ENCODE measurements at regions not wholly inside any gene's neighbourhood (a gene's known extent, or its start where the extent isn't known, plus 50 kb on each side); places are given as distances from the start of the nearest gene placed in this dataset.

DNA sequence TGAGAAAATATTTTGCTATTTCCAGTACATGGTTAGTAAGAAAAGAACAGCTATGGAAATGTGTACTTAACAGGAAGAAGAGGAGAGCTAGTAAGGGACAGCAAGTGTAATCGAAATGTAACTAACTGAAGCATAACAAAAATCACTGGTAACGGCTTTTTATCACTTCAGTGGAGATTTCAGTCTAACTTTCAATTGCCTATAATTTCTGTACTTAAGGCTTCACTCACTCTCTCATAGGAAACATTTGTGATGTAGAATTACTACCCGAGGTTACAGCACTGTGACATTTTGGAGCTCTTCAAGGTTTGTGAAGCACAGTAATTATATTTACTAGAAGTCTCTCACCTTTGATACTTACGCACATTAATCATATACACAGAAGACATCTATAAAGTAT, 1119.1 kb downstream of the AMY1C start:
- TF ChIP-seq POLR2AphosphoS5 (IDR thresholded peaks at IDR 0.05; ENCODE audit: low read depth, low read length) (no peak), TAF1 (IDR thresholded peaks at IDR 0.05; ENCODE audit: borderline replicate concordance, low read depth, low read length) (no peak), POLR2A (IDR thresholded peaks at IDR 0.05; ENCODE audit: low read depth, low read length) (no peak)
- DNase-seq (ENCODE audit: insufficient read length) (no peak), FAIRE-seq (no peak)

GRCh38 chr1:104874044-104874443, 1124.3 kb downstream of the AMY1C start:
- DNase-seq (ENCODE audit: insufficient read length) (no peak), FAIRE-seq (no peak)
- no peak for TF ChIP-seq TAF1 (IDR thresholded peaks at IDR 0.05; ENCODE audit: borderline replicate concordance, low read depth, low read length)
- TF ChIP-seq POLR2A (IDR thresholded peaks at IDR 0.05; ENCODE audit: low read depth, low read length): no peak
- TF ChIP-seq POLR2AphosphoS5 (IDR thresholded peaks at IDR 0.05; ENCODE audit: low read depth, low read length): no peak

GRCh38 chr1:104878203-104878909, 1128.7 kb downstream of the AMY1C start:
- no peak for FAIRE-seq
- TF ChIP-seq POLR2AphosphoS5 (IDR thresholded peaks at IDR 0.05; ENCODE audit: low read depth, low read length) (no peak), TAF1 (IDR thresholded peaks at IDR 0.05; ENCODE audit: borderline replicate concordance, low read depth, low read length) (no peak), POLR2A (IDR thresholded peaks at IDR 0.05; ENCODE audit: low read depth, low read length) (no peak)
- DNase-seq (ENCODE audit: insufficient read length): no peak

DNA sequence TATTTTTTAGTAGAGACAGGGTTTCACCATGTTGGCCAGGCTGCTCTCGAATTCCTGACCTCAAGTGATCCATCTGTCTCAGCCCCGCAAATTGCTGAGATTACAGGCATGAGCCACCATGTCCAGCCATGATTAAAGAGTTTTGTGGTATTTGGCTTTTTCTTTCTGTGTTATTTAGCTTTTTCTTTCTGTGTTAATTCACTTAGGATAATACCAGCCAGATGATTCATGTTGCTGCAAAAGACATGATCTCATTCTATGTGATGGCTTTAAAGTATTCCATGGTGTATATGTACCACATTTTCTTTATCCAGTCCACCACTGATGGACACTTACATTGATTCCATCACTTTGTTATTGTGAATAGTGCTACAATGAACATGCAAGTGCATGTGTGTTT, 1135.2 kb downstream of the AMY1C start:
- TF ChIP-seq POLR2AphosphoS5 (IDR thresholded peaks at IDR 0.05; ENCODE audit: low read depth, low read length) (no peak), POLR2A (IDR thresholded peaks at IDR 0.05; ENCODE audit: low read depth, low read length) (no peak), TAF1 (IDR thresholded peaks at IDR 0.05; ENCODE audit: borderline replicate concordance, low read depth, low read length) (no peak)
- FAIRE-seq (no peak), DNase-seq (ENCODE audit: insufficient read length) (no peak)

GRCh38 chr1:104905322-104905721, 1155.6 kb downstream of the AMY1C start:
- TF ChIP-seq POLR2AphosphoS5 (IDR thresholded peaks at IDR 0.05; ENCODE audit: low read depth, low read length) (no peak), TAF1 (IDR thresholded peaks at IDR 0.05; ENCODE audit: borderline replicate concordance, low read depth, low read length) (no peak), POLR2A (IDR thresholded peaks at IDR 0.05; ENCODE audit: low read depth, low read length) (no peak)
- DNase-seq (ENCODE audit: insufficient read length) (no peak), FAIRE-seq (no peak)

- no peak for DNase-seq (ENCODE audit: insufficient read length)
- FAIRE-seq: no peak
Measured at GRCh38 chr1:104906141-104906540, 1156.4 kb downstream of the AMY1C start.

DNA sequence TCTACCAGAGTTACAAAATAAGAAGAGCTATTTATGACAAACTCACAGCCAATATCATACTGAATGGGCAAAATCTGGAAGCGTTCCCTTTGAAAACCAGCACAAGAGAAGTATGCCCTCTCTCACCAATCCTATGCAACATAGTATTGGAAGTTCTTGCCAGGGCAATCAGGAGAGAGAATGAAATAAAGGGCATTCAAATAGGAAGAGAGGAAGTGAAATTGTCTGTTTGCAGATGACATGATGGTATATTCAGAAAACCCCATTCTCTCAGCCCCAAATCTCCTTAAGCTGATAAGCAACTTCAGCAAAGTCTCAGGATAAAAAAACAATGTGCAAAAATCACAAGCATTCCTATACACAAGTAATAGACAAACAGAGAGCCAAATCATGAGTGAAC, 1169.5 kb downstream of the AMY1C start:
- FAIRE-seq (no peak), DNase-seq (ENCODE audit: insufficient read length) (no peak)
- TF ChIP-seq POLR2AphosphoS5 (IDR thresholded peaks at IDR 0.05; ENCODE audit: low read depth, low read length) (no peak), POLR2A (IDR thresholded peaks at IDR 0.05; ENCODE audit: low read depth, low read length) (no peak), TAF1 (IDR thresholded peaks at IDR 0.05; ENCODE audit: borderline replicate concordance, low read depth, low read length) (no peak)

More at GRCh38 chr1:104906141-104906540, 1156.4 kb downstream of the AMY1C start:
- TF ChIP-seq POLR2AphosphoS5 (IDR thresholded peaks at IDR 0.05; ENCODE audit: low read depth, low read length) (no peak), TAF1 (IDR thresholded peaks at IDR 0.05; ENCODE audit: borderline replicate concordance, low read depth, low read length) (no peak), POLR2A (IDR thresholded peaks at IDR 0.05; ENCODE audit: low read depth, low read length) (no peak)

GRCh38 chr1:104921525-104921924, 1171.8 kb downstream of the AMY1C start:
- DNase-seq (ENCODE audit: insufficient read length) (no peak), FAIRE-seq (no peak)
- TF ChIP-seq POLR2A (IDR thresholded peaks at IDR 0.05; ENCODE audit: low read depth, low read length) (no peak), POLR2AphosphoS5 (IDR thresholded peaks at IDR 0.05; ENCODE audit: low read depth, low read length) (no peak), TAF1 (IDR thresholded peaks at IDR 0.05; ENCODE audit: borderline replicate concordance, low read depth, low read length) (no peak)

DNA sequence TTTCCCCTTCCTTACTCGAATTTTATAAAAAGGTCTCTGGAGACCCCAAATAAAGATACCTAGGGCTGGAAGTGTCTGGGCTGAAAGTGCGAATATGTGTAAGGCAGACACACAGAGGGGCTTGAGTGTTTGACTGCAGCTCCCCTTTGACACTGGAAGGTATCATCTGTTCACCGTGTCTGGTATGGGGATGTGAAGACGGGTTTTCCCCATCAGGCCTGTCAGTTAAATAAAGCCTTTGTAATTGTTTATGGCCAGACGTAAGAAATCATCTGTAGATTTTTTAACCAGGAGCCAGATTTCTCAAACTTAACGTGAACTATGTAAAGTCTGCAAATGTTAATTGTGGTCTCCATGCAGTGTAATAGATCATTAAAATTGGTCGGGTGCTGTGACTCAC, 1173.4 kb downstream of the AMY1C start:
- TF ChIP-seq TAF1 (IDR thresholded peaks at IDR 0.05; ENCODE audit: borderline replicate concordance, low read depth, low read length) (no peak), POLR2A (IDR thresholded peaks at IDR 0.05; ENCODE audit: low read depth, low read length) (no peak)
- FAIRE-seq (no peak), DNase-seq (ENCODE audit: insufficient read length) (no peak)

GRCh38 chr1:104929280-104929679, 1179.6 kb downstream of the AMY1C start:
- no peak for DNase-seq (ENCODE audit: insufficient read length)
- FAIRE-seq: no peak
- TF ChIP-seq TAF1 (IDR thresholded peaks at IDR 0.05; ENCODE audit: borderline replicate concordance, low read depth, low read length) (no peak), POLR2AphosphoS5 (IDR thresholded peaks at IDR 0.05; ENCODE audit: low read depth, low read length) (no peak), POLR2A (IDR thresholded peaks at IDR 0.05; ENCODE audit: low read depth, low read length) (no peak)

DNA sequence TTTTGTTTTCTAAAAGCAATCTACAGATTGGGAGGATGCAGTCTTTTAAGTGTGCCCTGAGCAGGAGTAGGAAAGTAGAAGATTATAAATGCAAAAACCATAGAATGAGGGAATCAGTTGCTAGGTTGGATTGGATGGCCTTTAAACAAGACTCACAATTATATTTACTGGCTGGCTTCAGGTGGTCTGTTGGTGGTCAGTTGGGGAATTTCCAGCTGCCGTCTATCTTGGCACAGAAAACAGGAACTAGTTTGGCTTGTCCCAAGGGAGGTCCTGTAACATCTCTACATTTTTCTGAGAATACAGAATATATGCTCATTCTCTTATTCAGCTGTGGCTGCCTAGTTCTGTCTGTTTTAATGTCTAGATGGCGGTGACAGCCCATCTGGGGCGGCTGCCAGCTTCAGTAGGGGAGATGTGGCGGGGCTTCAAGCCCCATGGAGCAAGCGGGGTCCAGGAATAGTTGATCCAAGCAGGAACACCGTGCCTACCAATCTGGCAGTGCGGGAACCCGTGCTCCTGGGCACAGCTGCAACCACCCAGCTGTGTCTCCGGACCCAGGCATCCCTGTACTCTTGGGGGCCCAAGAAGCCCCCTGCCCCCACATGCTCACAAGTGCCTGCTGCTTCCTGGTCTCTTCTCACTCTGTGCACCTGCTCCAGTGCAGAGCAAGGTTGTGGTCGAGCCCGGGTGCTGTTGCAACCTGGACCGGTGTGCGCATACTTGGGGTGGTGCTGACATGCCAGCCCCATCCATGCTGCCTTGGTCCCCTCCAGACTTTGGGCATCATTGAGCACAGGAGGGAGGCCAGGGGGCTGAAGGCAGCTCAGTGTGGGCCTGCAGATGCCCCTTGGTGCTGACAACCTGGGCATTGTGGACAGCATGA, 1182.6 kb downstream of the AMY1C start:
- DNase-seq (ENCODE audit: insufficient read length) (no peak), FAIRE-seq (no peak)
- TF ChIP-seq POLR2A (IDR thresholded peaks at IDR 0.05; ENCODE audit: low read depth, low read length) (no peak), TAF1 (IDR thresholded peaks at IDR 0.05; ENCODE audit: borderline replicate concordance, low read depth, low read length) (no peak), POLR2AphosphoS5 (IDR thresholded peaks at IDR 0.05; ENCODE audit: low read depth, low read length) (no peak)
